Esophagus muscularis mucosa (tissue), 4 donors: ENCODE measurements at regions not wholly inside any gene's neighbourhood (a gene's known extent, or its start where the extent isn't known, plus 50 kb on each side); places are given as distances from the start of the nearest gene placed in this dataset.

Source experiments
- DNase-seq: peaks from one replicate; pipeline ENCODE4 v3.0.0-alpha.2; 2017; ENCODE audit errors: extremely low spot score
- H3K27ac ChIP-seq, 4 donors: fragments of 200-600 bp; sonication (generic); replicated peaks in 1 of 4; 1 replicate in 3 of 4; 2 replicates in 1 of 4; pipeline ENCODE4 v1.5.1; 2016 to 2019; ENCODE audit warnings: mild to moderate bottlenecking in 1 of 4
- H3K27me3 ChIP-seq, 4 donors: fragments of 200-600 bp; sonication (generic); one replicate each; pipeline versions ENCODE4 v1.5.1 to v1.6.0; 2016 to 2019
- H3K36me3 ChIP-seq, 4 donors: fragments of 200-600 bp; sonication (generic); one replicate each; pipeline ENCODE4 v1.5.1; 2016 to 2019
- H3K4me1 ChIP-seq, 4 donors: fragments of 200-600 bp; sonication (generic); one replicate each; pipeline ENCODE4 v1.5.1; 2016 to 2019
- H3K4me3 ChIP-seq, 4 donors: fragments of 200-600 bp; sonication (generic); 1 replicate in 2 of 4; 2 replicates in 2 of 4; pipeline ENCODE4 v1.5.1; 2016 to 2019; ENCODE audit warnings: mild to moderate bottlenecking in 4 of 4, moderate library complexity in 1 of 4
- H3K9me3 ChIP-seq, 4 donors: fragments of 200-600 bp; sonication (generic); 1 replicate in 3 of 4; 2 replicates in 1 of 4; pipeline ENCODE4 v1.5.1; 2016 to 2019
- EP300 ChIP-seq: sonication (generic); formaldehyde crosslinking; IDR thresholded peaks from one replicate; pipeline ENCODE4 v1.6.1; 2017; ENCODE audit warnings: antibody characterized with exemption
- POLR2A ChIP-seq: fragments of 450-650 bp; IDR thresholded peaks from one replicate; pipeline ENCODE4 v1.6.1; 2017; ENCODE audit warnings: antibody characterized with exemption, moderate library complexity, mild to moderate bottlenecking, low read depth
- POLR2AphosphoS5 ChIP-seq, 2 donors: sonication (generic); formaldehyde crosslinking; IDR thresholded peaks; one replicate each; pipeline ENCODE4 v1.6.1; 2017; ENCODE audit warnings: antibody characterized with exemption in 2 of 2
- WGBS: methylation state at CpG from one replicate; pipeline ENCODE4 v1.1.5; 2018; 5-methylcytosine and 5-hydroxymethylcytosine counted together
- intact Hi-C: fragments of 100-400 bp; cut with DNase I; formaldehyde crosslinking; loops from one replicate; pipeline ENCODE4 v1.15.1; 2023
- TF ChIP-seq, protein P1 (sequence below), 3 experiments: fragments of 200-600 bp in 2 of 3; fragments of 450-650 bp in 1 of 3; sonication (generic) in 2 of 3; IDR thresholded peaks; one replicate each; pipeline ENCODE4 v1.5.1; 2017 to 2019; ENCODE audit warnings: antibody characterized with exemption in 3 of 3, mild to moderate bottlenecking in 2 of 3, moderate library complexity in 1 of 3

DNA sequence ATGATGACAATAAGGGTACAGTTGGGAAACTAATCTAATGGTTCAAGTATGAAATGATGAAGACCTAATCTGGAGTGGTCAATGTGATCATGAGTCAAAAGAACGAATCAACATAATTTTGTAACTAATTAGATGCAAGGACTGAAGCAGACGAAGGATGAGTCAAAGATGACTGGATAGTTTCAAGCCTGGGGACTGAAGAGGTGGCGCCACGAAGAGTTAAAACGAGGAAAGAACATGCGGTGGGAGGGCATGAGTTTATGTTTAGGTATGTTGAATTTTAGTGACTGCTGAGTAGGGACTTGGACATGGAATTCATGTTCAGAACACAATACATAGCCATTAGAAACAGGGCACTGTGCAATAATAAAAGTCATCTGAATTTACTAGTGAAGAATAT is 221.5 kb upstream of the FAM241A start:
- no peak for DNase-seq
- intact Hi-C loops, result no loop called here
- Histone ChIP-seq H3K4me1 (no peaks in the 10 kb centered on the region), H3K4me3 (no peak overlapping the region), H3K36me3 (no peaks in the 10 kb centered on the region), H3K27ac (no peak overlapping the region), H3K9me3 (no peaks in the 10 kb centered on the region), H3K27me3 (no peaks in the 10 kb centered on the region)
- TF ChIP-seq POLR2AphosphoS5 (IDR thresholded peaks at IDR 0.05) (no peak), POLR2A (no peak), EP300 (no peak)
- TF ChIP-seq, protein P1, sequence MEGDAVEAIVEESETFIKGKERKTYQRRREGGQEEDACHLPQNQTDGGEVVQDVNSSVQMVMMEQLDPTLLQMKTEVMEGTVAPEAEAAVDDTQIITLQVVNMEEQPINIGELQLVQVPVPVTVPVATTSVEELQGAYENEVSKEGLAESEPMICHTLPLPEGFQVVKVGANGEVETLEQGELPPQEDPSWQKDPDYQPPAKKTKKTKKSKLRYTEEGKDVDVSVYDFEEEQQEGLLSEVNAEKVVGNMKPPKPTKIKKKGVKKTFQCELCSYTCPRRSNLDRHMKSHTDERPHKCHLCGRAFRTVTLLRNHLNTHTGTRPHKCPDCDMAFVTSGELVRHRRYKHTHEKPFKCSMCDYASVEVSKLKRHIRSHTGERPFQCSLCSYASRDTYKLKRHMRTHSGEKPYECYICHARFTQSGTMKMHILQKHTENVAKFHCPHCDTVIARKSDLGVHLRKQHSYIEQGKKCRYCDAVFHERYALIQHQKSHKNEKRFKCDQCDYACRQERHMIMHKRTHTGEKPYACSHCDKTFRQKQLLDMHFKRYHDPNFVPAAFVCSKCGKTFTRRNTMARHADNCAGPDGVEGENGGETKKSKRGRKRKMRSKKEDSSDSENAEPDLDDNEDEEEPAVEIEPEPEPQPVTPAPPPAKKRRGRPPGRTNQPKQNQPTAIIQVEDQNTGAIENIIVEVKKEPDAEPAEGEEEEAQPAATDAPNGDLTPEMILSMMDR (IDR thresholded peaks at IDR 0.05), result no peak
- WGBS, result 80% methylated on average over 6 of the region's 6 CpGs

DNA sequence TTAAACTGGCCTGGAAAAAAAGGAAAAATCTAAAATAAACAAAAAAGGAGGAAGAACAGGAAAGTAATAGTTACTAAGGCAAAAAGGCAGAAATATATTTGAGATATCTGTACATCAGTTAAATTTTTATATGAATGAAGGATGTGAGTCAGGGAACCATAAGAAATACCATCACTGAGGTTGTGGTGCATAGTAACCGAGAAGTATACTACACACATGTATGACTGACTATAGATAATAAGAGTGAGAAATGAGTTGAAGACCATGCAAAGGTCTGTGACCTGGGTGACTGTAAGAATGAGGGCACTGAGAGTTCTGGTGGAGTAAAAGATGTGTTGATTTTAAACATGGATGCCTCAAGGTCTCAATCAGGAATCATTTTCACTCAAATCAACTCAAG is 220.6 kb upstream of the FAM241A start:
- H3K36me3 ChIP-seq, result no peaks in the 10 kb centered on the region
- no peaks in the 10 kb centered on the region for H3K9me3 ChIP-seq
- H3K4me3 ChIP-seq, result no peak overlapping the region
- no peaks in the 10 kb centered on the region for H3K27me3 ChIP-seq
- no peaks in the 10 kb centered on the region for H3K4me1 ChIP-seq
- intact Hi-C loops, result no loop called here
- no peak overlapping the region for H3K27ac ChIP-seq
- WGBS, result 91% methylated on average over 1 of the region's 1 CpG
- TF ChIP-seq POLR2A (no peak), POLR2AphosphoS5 (IDR thresholded peaks at IDR 0.05) (no peak), EP300 (no peak)
- TF ChIP-seq, protein P1 (IDR thresholded peaks at IDR 0.05), result no peak
- DNase-seq, result no peak

DNA sequence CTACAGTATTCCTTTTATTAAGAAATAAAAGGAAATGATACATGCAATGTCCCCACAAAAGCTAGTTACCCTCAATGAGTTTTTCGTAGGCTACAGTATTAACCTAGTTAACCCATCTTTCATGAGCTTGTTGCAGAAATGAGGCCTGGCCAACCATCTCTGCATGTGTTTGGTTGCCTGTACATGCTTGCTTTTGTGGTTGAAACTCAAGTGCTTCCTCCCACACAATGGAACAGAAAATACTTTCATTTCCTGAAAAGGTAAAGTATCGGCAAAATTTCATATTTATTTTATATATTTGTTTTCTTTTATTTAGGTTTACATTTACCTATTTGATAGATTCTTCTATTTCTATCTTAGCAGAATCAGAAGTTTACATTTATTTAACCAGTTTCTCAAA is 214.6 kb upstream of the FAM241A start:
- Histone ChIP-seq H3K27ac (no peak overlapping the region), H3K4me3 (no peak overlapping the region), H3K4me1 (no peaks in the 10 kb centered on the region), H3K27me3 (no peaks in the 10 kb centered on the region), H3K9me3 (no peaks in the 10 kb centered on the region), H3K36me3 (no peaks in the 10 kb centered on the region)
- intact Hi-C loops, result no loop called here
- TF ChIP-seq, protein P1 (IDR thresholded peaks at IDR 0.05), result no peak
- TF ChIP-seq POLR2A (no peak), EP300 (no peak)
- DNase-seq, result no peak
- WGBS, result 83% methylated on average over 2 of the region's 2 CpGs

DNA sequence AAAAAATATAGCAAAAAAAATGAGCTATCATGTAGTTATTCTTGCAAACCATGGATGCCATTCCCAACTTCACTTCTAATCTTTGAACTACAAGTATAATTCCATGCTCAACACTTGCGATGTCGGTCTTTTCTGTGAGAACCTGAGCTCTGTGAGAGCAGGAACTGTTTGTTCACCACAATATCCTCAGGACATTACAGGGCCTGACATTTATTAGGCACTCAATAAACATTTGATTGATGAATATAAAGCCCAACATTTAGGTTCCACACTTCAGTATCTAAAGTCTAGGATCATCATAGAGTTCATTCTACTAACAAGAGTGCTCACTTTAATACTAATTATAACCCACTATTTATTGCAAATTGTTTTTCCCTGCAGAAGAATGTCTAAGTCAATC is 211.6 kb upstream of the FAM241A start:
- no peak overlapping the region for H3K27ac ChIP-seq
- H3K4me1 ChIP-seq, result no peaks in the 10 kb centered on the region
- no peak overlapping the region for H3K4me3 ChIP-seq
- DNase-seq, result no peak
- intact Hi-C loops, result no loop called here
- H3K36me3 ChIP-seq, result no peaks in the 10 kb centered on the region
- 75% methylated on average over 2 of the region's 2 CpGs for WGBS
- no peaks in the 10 kb centered on the region for H3K9me3 ChIP-seq
- H3K27me3 ChIP-seq, result no peaks in the 10 kb centered on the region
- TF ChIP-seq EP300 (no peak), POLR2AphosphoS5 (IDR thresholded peaks at IDR 0.05) (no peak), POLR2A (no peak)
- TF ChIP-seq, protein P1 (IDR thresholded peaks at IDR 0.05), result no peak

DNA sequence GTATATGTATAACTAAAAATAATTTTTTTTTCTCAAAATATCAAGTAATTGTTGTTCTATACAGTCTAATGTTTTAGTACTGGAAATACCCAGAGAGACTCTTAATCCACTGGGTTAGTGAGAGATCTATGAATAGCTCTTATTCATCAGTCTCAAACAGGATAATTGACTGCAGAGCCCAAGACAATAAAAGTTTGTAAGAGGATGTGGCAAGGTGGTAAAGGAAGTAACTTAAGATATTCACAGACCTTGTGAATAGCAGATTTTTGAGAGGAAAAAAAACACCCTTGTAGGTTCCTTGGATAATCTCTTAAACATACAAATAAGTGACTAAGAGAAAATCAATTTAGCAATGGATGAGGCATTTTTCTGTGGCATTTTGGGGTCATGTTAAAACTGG is 210.9 kb upstream of the FAM241A start:
- Histone ChIP-seq H3K27ac (no peak overlapping the region), H3K4me1 (no peaks in the 10 kb centered on the region), H3K9me3 (no peaks in the 10 kb centered on the region), H3K36me3 (no peaks in the 10 kb centered on the region), H3K27me3 (no peaks in the 10 kb centered on the region), H3K4me3 (no peak overlapping the region)
- DNase-seq, result no peak
- intact Hi-C loops, result no loop called here
- TF ChIP-seq, protein P1 (IDR thresholded peaks at IDR 0.05), result no peak
- TF ChIP-seq POLR2AphosphoS5 (IDR thresholded peaks at IDR 0.05) (no peak), EP300 (no peak), POLR2A (no peak)
